ENCODE measurements at regions not wholly inside any gene's neighbourhood (a gene's known extent, or its start where the extent isn't known, plus 50 kb on each side); places are given as distances from the start of the nearest gene placed in this dataset.
"Not testable (repeated sequence)": the region's sequence is repeated elsewhere in the genome, so short reads cannot be mapped to it uniquely, and the experiment has no call there.

GRCh38 chr11:67758467-67758866 lies 84.0 kb upstream of the ALDH3B2 start:
- H3K36me3 ChIP-seq (ENCODE audit: low read depth); H3K9me3 ChIP-seq (ENCODE audit: severe bottlenecking); H3K27me3 ChIP-seq (ENCODE audit: insufficient read depth, poor library complexity, severe bottlenecking); DNase-seq (ENCODE audit: low spot score); ATAC-seq (ENCODE audit: low read depth); H3K27ac ChIP-seq (ENCODE audit: poor library complexity, severe bottlenecking); H3K4me1 ChIP-seq (ENCODE audit: insufficient read depth, poor library complexity, severe bottlenecking); H3K4me3 ChIP-seq (ENCODE audit: severe bottlenecking): not testable (repeated sequence)

- not testable (repeated sequence) for ATAC-seq (ENCODE audit: low read depth)
Measured at GRCh38 chr11:67758009-67758408, 83.6 kb upstream of the ALDH3B2 start.

GRCh38 chr11:67753820-67754219 lies 79.4 kb upstream of the ALDH3B2 start:
- H3K4me3 ChIP-seq (ENCODE audit: severe bottlenecking); H3K4me1 ChIP-seq (ENCODE audit: insufficient read depth, poor library complexity, severe bottlenecking); ATAC-seq (ENCODE audit: low read depth); DNase-seq (ENCODE audit: low spot score); H3K36me3 ChIP-seq (ENCODE audit: low read depth); H3K9me3 ChIP-seq (ENCODE audit: severe bottlenecking); H3K27me3 ChIP-seq (ENCODE audit: insufficient read depth, poor library complexity, severe bottlenecking); H3K27ac ChIP-seq (ENCODE audit: poor library complexity, severe bottlenecking): not testable (repeated sequence)

More at GRCh38 chr11:67758009-67758408, 83.6 kb upstream of the ALDH3B2 start:
- H3K27me3 ChIP-seq (ENCODE audit: insufficient read depth, poor library complexity, severe bottlenecking); H3K9me3 ChIP-seq (ENCODE audit: severe bottlenecking); H3K4me1 ChIP-seq (ENCODE audit: insufficient read depth, poor library complexity, severe bottlenecking); DNase-seq (ENCODE audit: low spot score); H3K36me3 ChIP-seq (ENCODE audit: low read depth); H3K27ac ChIP-seq (ENCODE audit: poor library complexity, severe bottlenecking); H3K4me3 ChIP-seq (ENCODE audit: severe bottlenecking): not testable (repeated sequence)

GRCh38 chr11:67745181-67745726 lies 70.8 kb upstream of the ALDH3B2 start:
- H3K27ac ChIP-seq (ENCODE audit: poor library complexity, severe bottlenecking), result no peak overlapping the region
- H3K4me1 ChIP-seq (ENCODE audit: insufficient read depth, poor library complexity, severe bottlenecking), result no peaks in the 10 kb centered on the region
- ATAC-seq (ENCODE audit: low read depth) (no peak), DNase-seq (ENCODE audit: low spot score) (no peak)
- no peaks in the 10 kb centered on the region for H3K27me3 ChIP-seq (ENCODE audit: insufficient read depth, poor library complexity, severe bottlenecking)
- no peak for TF ChIP-seq CTCF (IDR thresholded peaks at IDR 0.05; ENCODE audit: poor library complexity, severe bottlenecking)
- H3K36me3 ChIP-seq (ENCODE audit: low read depth), result no peaks in the 10 kb centered on the region
- no peak overlapping the region for H3K4me3 ChIP-seq (ENCODE audit: severe bottlenecking)
- H3K9me3 ChIP-seq (ENCODE audit: severe bottlenecking), result no peaks in the 10 kb centered on the region

GRCh38 chr11:67744231-67744630 lies 69.8 kb upstream of the ALDH3B2 start:
- not testable (repeated sequence) for H3K27ac ChIP-seq (ENCODE audit: poor library complexity, severe bottlenecking); H3K4me1 ChIP-seq (ENCODE audit: insufficient read depth, poor library complexity, severe bottlenecking); H3K4me3 ChIP-seq (ENCODE audit: severe bottlenecking); H3K36me3 ChIP-seq (ENCODE audit: low read depth); H3K9me3 ChIP-seq (ENCODE audit: severe bottlenecking); ATAC-seq (ENCODE audit: low read depth); H3K27me3 ChIP-seq (ENCODE audit: insufficient read depth, poor library complexity, severe bottlenecking); DNase-seq (ENCODE audit: low spot score)

- H3K27ac ChIP-seq (ENCODE audit: poor library complexity, severe bottlenecking); H3K27me3 ChIP-seq (ENCODE audit: insufficient read depth, poor library complexity, severe bottlenecking); DNase-seq (ENCODE audit: low spot score); H3K9me3 ChIP-seq (ENCODE audit: severe bottlenecking); H3K4me1 ChIP-seq (ENCODE audit: insufficient read depth, poor library complexity, severe bottlenecking); H3K4me3 ChIP-seq (ENCODE audit: severe bottlenecking); ATAC-seq (ENCODE audit: low read depth); H3K36me3 ChIP-seq (ENCODE audit: low read depth): not testable (repeated sequence)
Measured at GRCh38 chr11:67738231-67738630, 63.8 kb upstream of the ALDH3B2 start.

GRCh38 chr11:67737562-67738080 lies 63.2 kb upstream of the ALDH3B2 start:
- H3K27me3 ChIP-seq (ENCODE audit: insufficient read depth, poor library complexity, severe bottlenecking); H3K36me3 ChIP-seq (ENCODE audit: low read depth); H3K4me1 ChIP-seq (ENCODE audit: insufficient read depth, poor library complexity, severe bottlenecking); H3K4me3 ChIP-seq (ENCODE audit: severe bottlenecking); H3K27ac ChIP-seq (ENCODE audit: poor library complexity, severe bottlenecking); DNase-seq (ENCODE audit: low spot score); ATAC-seq (ENCODE audit: low read depth); H3K9me3 ChIP-seq (ENCODE audit: severe bottlenecking): not testable (repeated sequence)

Measured in RWPE2 (cell line).